ENCODE measurements at regions not wholly inside any gene's neighbourhood (a gene's known extent, or its start where the extent isn't known, plus 50 kb on each side); places are given as distances from the start of the nearest gene placed in this dataset.
"Not testable (repeated sequence)": the region's sequence is repeated elsewhere in the genome, so short reads cannot be mapped to it uniquely, and the experiment has no call there.

DNA sequence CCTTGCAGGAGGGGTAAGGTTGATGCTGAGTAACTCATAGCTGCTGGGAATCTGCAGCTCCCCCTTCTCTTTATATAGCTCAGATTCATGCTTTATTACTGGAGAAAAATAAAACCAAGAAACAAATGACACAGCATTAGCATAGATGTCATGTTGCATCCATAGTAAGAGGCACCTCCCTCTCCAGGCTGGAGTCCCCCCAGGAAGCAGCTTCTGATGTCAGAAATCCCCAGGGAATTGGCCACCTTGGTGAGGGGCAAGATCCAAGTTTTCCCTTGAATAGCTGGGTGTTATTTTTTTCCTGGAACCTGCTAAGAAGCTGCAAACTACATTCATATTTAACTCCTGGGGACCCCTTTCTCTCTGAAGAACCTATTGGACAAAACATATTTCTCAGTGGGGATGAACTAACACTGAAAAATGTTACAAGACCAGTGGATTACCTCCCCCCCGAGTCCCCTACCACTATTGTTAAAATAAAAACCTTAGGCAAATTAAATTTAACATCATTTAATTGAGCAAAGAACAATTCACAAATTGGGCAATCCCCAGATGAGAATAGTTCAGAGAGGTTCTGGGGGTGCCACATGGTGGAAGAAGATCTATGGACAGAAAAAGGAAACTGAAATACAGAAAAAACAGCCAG, 163.7 kb upstream of the NAMPT start:
- no peak overlapping the region for H3K4me3 Mint-ChIP-seq
- intact Hi-C loops (cut with micrococcal nuclease): no loop called here
- H3K27me3 Mint-ChIP-seq: peaks cover 16% of the 10 kb centered on the region
- no peaks in the 10 kb centered on the region for H3K4me1 Mint-ChIP-seq
- no peak overlapping the region for H3K27ac Mint-ChIP-seq
- DNase-seq (no peak), ATAC-seq (ENCODE audit: low read depth) (no peak)
- peaks cover 13% of the 10 kb centered on the region for H3K9me3 Mint-ChIP-seq
- TF ChIP-seq, protein P1, sequence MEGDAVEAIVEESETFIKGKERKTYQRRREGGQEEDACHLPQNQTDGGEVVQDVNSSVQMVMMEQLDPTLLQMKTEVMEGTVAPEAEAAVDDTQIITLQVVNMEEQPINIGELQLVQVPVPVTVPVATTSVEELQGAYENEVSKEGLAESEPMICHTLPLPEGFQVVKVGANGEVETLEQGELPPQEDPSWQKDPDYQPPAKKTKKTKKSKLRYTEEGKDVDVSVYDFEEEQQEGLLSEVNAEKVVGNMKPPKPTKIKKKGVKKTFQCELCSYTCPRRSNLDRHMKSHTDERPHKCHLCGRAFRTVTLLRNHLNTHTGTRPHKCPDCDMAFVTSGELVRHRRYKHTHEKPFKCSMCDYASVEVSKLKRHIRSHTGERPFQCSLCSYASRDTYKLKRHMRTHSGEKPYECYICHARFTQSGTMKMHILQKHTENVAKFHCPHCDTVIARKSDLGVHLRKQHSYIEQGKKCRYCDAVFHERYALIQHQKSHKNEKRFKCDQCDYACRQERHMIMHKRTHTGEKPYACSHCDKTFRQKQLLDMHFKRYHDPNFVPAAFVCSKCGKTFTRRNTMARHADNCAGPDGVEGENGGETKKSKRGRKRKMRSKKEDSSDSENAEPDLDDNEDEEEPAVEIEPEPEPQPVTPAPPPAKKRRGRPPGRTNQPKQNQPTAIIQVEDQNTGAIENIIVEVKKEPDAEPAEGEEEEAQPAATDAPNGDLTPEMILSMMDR (IDR thresholded peaks at IDR 0.05): no peak
- no peaks in the 10 kb centered on the region for H3K36me3 Mint-ChIP-seq (ENCODE audit: low read depth)
- POLR2A ChIA-PET: interaction anchor here (0.9 kb wide), 1 partner anchor 163 kb away, joined by 4 read pairs; the partner anchor contains the start of gene NAMPT
- CTCF ChIA-PET: interaction anchor here (1.3 to 2.2 kb wide), 3 partner anchors 14 to 272 kb away, joined by 4 to 8 read pairs (median 5); no protein-coding TSS in a partner anchor

DNA sequence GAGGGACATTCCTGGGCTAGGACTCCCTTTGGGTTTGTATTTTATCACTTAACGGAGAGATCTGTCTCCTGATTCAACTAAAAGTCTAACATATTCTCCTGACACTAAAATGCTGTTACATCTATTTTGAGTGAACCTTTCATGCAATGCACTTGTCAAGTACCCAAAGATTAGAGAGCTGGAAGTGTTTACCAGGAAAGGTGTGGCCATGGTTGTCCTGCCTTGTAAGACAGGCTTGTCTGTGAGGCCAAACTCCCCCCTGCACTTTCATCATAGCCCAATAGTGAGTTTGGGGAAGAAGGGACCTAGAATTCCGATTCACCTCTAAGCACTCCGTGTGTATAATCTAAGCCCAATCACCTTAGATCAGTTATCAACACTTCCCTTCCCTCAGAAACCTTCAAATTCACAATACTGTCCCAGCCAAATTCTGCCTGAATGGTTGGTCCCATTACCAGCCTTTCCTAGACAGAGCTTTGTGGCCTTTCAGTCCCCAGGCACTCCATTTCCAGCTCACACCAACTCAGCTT, 162.6 kb upstream of the NAMPT start:
- TF ChIP-seq, protein P1 (IDR thresholded peaks at IDR 0.05): no peak
- Mint-ChIP-seq H3K27ac (no peak overlapping the region), H3K4me1 (no peaks in the 10 kb centered on the region), H3K36me3 (ENCODE audit: low read depth) (no peaks in the 10 kb centered on the region), H3K9me3 (peaks cover 13% of the 10 kb centered on the region), H3K27me3 (peaks cover 24% of the 10 kb centered on the region), H3K4me3 (no peak overlapping the region)
- POLR2A ChIA-PET: no interaction called here
- intact Hi-C loops (cut with micrococcal nuclease): no loop called here
- CTCF ChIA-PET: interaction anchor here (1.3 to 2.2 kb wide), 2 partner anchors 15 to 271 kb away, joined by 5 to 8 read pairs; no protein-coding TSS in a partner anchor
- no peak for DNase-seq
- no peak for ATAC-seq (ENCODE audit: low read depth)

DNA sequence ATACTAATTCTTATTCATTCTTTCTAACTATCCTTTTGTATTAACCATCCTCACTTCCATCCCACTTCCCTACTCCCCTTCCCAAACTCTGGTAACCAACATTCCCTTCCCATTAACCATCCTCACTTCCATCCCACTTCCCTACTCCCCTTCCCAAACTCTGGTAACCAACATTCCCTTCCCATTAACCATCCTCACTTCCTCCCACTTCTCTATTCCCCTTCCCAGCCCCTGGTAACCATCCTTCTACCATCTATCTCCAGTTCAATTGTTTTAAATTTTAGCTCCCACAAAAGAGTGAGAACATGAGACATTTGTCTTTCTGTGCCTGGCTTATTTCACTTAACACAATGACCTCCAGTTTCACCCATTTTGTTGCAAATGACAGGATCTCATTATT, 160.6 kb upstream of the NAMPT start:
- H3K36me3 Mint-ChIP-seq (ENCODE audit: low read depth); CTCF ChIA-PET; intact Hi-C loops (cut with micrococcal nuclease); H3K9me3 Mint-ChIP-seq; H3K4me3 Mint-ChIP-seq; H3K27ac Mint-ChIP-seq; H3K4me1 Mint-ChIP-seq; DNase-seq; ATAC-seq (ENCODE audit: low read depth); POLR2A ChIA-PET: not testable (repeated sequence)
- peaks cover 34% of the 10 kb centered on the region for H3K27me3 Mint-ChIP-seq

DNA sequence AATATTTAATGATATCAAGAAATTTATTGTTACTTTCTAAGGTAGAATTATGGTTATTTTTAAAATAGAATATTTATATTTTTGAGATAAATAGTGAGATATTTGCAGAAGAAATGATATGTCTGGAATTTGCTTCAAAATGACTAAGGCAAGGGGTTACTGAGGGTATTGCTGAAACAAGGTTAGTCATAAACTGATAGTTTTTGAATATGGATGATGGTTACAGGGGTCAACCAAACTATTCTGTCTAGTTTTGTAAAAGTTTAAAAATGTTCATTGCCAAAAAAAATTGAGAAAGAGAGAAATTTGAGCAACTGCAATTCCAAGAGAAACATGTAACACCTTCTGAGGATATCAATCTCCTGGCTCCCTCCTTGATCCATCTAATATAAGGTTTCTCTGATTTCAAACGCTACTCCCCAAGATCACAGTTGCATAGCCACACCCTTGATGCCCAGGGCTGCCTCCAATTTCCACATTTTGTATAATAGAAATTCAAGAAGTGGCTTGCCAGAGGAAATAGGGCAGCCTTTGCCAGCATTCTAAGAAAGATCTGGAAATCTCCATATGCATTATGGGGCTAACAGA, 159.4 kb upstream of the NAMPT start:
- H3K27me3 Mint-ChIP-seq: peaks cover 41% of the 10 kb centered on the region
- no peak for DNase-seq
- H3K27ac Mint-ChIP-seq: no peak overlapping the region
- H3K36me3 Mint-ChIP-seq (ENCODE audit: low read depth): no peaks in the 10 kb centered on the region
- TF ChIP-seq, protein P1 (IDR thresholded peaks at IDR 0.05): no peak
- intact Hi-C loops (cut with micrococcal nuclease): no loop called here
- CTCF ChIA-PET: no interaction called here
- H3K4me1 Mint-ChIP-seq: no peaks in the 10 kb centered on the region
- no peak overlapping the region for H3K4me3 Mint-ChIP-seq
- no peak for ATAC-seq (ENCODE audit: low read depth)
- no peaks in the 10 kb centered on the region for H3K9me3 Mint-ChIP-seq
- POLR2A ChIA-PET: no interaction called here

DNA sequence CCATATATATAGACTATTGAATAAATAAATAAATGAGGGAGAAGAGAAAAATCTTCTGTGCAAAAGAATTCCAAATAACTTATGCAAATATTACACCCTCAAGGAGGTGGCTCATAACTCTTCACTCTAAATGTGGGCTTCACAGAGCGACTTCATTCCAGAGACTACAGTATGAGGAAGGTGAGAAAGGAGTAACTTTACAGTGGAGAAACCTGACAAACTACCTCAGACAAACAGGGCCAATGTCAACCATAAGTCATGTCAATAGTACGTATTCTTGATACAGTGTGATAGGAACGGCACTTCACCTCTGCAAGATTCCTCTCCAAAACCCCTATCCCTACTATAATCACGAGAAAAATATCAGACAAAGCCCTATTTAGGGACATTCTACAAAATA, 158.4 kb upstream of the NAMPT start:
- TF ChIP-seq, protein P1 (IDR thresholded peaks at IDR 0.05): no peak
- H3K27me3 Mint-ChIP-seq: peaks cover 41% of the 10 kb centered on the region
- no peak for ATAC-seq (ENCODE audit: low read depth)
- no peaks in the 10 kb centered on the region for H3K9me3 Mint-ChIP-seq
- no peak overlapping the region for H3K27ac Mint-ChIP-seq
- no peak for DNase-seq
- ChIA-PET POLR2A (no interaction called here), CTCF (no interaction called here)
- no peak overlapping the region for H3K4me3 Mint-ChIP-seq
- no peaks in the 10 kb centered on the region for H3K36me3 Mint-ChIP-seq (ENCODE audit: low read depth)
- intact Hi-C loops (cut with micrococcal nuclease): no loop called here
- H3K4me1 Mint-ChIP-seq: no peaks in the 10 kb centered on the region
